SJCRH30 (cell line): ENCODE measurements at regions not wholly inside any gene's neighbourhood (a gene's known extent, or its start where the extent isn't known, plus 50 kb on each side); places are given as distances from the start of the nearest gene placed in this dataset.
A peak's percentile ranks its signal among the peaks of the same experiment; 100 is the strongest.
"Not testable (repeated sequence)": the region's sequence is repeated elsewhere in the genome, so short reads cannot be mapped to it uniquely, and the experiment has no call there.

Experiments used
- DNase-seq, 2 experiments: peaks; one replicate each; pipeline ENCODE4 v3.0.0-alpha.2; 2015 to 2020
- H3K27ac ChIP-seq: fragments of 250-450 bp; sonication (Bioruptor Pico); 2 replicates; pipeline ENCODE4 v1.5.1; 2020; ENCODE audit warnings: mild to moderate bottlenecking, moderate library complexity
- H3K27me3 ChIP-seq: fragments of 250-450 bp; sonication (Bioruptor Pico); 2 replicates; pipeline ENCODE4 v1.5.1; 2020; ENCODE audit warnings: mild to moderate bottlenecking, moderate library complexity
- H3K36me3 ChIP-seq: fragments of 250-450 bp; sonication (Bioruptor Pico); 2 replicates; pipeline ENCODE4 v1.5.1; 2020; ENCODE audit warnings: mild to moderate bottlenecking, moderate library complexity
- H3K4me1 ChIP-seq: fragments of 250-450 bp; sonication (Bioruptor Pico); 2 replicates; pipeline ENCODE4 v1.5.1; 2020; ENCODE audit warnings: mild to moderate bottlenecking, moderate library complexity
- H3K4me3 ChIP-seq: fragments of 250-450 bp; sonication (Bioruptor Pico); 2 replicates; pipeline ENCODE4 v1.5.1; 2020; ENCODE audit warnings: mild to moderate bottlenecking, moderate library complexity
- H3K9me3 ChIP-seq: fragments of 250-450 bp; sonication (Bioruptor Pico); replicated peaks from 2 replicates; pipeline ENCODE4 v1.5.1; 2020; ENCODE audit warnings: mild to moderate bottlenecking, moderate library complexity

DNA sequence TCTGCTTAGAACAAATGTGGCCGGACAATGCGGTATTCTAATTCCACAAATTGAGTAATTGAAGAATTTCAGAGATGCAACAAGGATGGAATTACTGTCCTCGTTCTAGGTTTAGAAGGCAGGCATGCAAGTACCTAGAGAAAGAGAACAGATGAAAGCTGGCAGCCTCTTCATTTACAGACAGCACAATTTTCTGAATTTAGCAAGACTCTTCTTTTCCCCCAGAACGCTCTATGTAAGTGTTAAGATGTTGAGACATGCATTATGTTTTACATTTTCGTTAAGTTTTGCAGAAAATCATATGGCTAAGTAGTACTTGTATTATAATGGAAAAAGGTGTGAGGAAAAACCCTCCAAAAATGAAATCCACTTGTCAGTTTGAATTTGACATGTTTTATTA lies 259.5 kb upstream of the ARRDC3 start:
- no peak overlapping the region for H3K27ac ChIP-seq

DNA sequence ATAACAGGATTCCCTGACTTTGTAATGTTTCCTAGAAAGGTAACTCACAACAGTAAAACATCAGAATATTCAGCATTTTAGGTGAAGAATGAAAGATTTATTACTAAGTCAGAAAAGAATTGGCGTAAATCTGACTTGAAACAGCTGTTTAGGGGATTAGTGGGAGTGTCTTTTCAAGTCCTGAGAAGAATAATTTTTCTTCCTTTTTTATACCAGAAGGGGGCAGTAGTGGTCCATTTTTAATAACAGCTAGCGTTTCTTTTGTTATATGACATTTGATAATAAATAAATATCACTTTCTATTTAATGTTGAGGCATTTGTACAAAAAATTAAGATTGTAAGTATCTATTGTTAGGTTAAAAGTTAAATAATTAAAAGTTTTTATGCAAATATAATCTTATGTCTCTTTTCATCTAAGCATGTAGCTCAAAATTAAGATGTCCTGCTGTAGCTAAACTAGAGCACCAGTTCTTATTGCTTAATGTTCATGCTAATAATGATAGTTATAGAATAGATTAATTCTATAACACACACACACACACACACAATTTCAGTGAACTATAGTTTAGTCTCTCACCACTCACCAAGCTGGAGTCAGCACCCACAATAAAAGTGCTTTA lies 258.7 kb upstream of the ARRDC3 start:
- Histone ChIP-seq H3K9me3 (no peaks in the 10 kb centered on the region), H3K27me3 (no peaks in the 10 kb centered on the region), H3K27ac (no peak overlapping the region), H3K4me1 (no peaks in the 10 kb centered on the region), H3K36me3 (no peaks in the 10 kb centered on the region), H3K4me3 (no peak overlapping the region)
- peak in 1 of 2 experiments; percentile 86 for DNase-seq

More for the DNA sequence above, 259.5 kb upstream of the ARRDC3 start:
- no peaks in the 10 kb centered on the region for H3K36me3 ChIP-seq
- no peak overlapping the region for H3K4me3 ChIP-seq
- H3K4me1 ChIP-seq = no peaks in the 10 kb centered on the region
- H3K27me3 ChIP-seq = no peaks in the 10 kb centered on the region
- no peaks in the 10 kb centered on the region for H3K9me3 ChIP-seq
- DNase-seq = no peak

GRCh38 chr5:91639744-91640143 lies 256.6 kb upstream of the ARRDC3 start:
- Histone ChIP-seq H3K27me3 (no peaks in the 10 kb centered on the region), H3K27ac (no peak overlapping the region), H3K4me3 (no peak overlapping the region), H3K36me3 (no peaks in the 10 kb centered on the region), H3K9me3 (no peaks in the 10 kb centered on the region), H3K4me1 (no peaks in the 10 kb centered on the region)
- DNase-seq = peak in 1 of 2 experiments; percentile 15

GRCh38 chr5:91638010-91638409 lies 254.9 kb upstream of the ARRDC3 start:
- no peaks in the 10 kb centered on the region for H3K4me1 ChIP-seq
- no peaks in the 10 kb centered on the region for H3K36me3 ChIP-seq
- H3K9me3 ChIP-seq = no peaks in the 10 kb centered on the region
- H3K27me3 ChIP-seq = no peaks in the 10 kb centered on the region
- no peak overlapping the region for H3K4me3 ChIP-seq
- H3K27ac ChIP-seq = no peak overlapping the region
- DNase-seq = no peak

- H3K27me3 ChIP-seq = no peaks in the 10 kb centered on the region
- H3K36me3 ChIP-seq = no peaks in the 10 kb centered on the region
Observed at GRCh38 chr5:91635950-91636734, 253.0 kb upstream of the ARRDC3 start.

GRCh38 chr5:91632871-91633270 lies 249.8 kb upstream of the ARRDC3 start:
- Histone ChIP-seq H3K27ac (no peak overlapping the region), H3K27me3 (no peaks in the 10 kb centered on the region), H3K36me3 (no peaks in the 10 kb centered on the region), H3K9me3 (no peaks in the 10 kb centered on the region), H3K4me3 (no peak overlapping the region), H3K4me1 (no peaks in the 10 kb centered on the region)
- peak in 1 of 2 experiments; percentile 13 for DNase-seq

More at GRCh38 chr5:91635950-91636734, 253.0 kb upstream of the ARRDC3 start:
- H3K9me3 ChIP-seq = no peaks in the 10 kb centered on the region
- peak; percentile 4 to 25 for DNase-seq
- H3K4me3 ChIP-seq = no peak overlapping the region
- H3K27ac ChIP-seq = no peak overlapping the region
- no peaks in the 10 kb centered on the region for H3K4me1 ChIP-seq

GRCh38 chr5:91611746-91612145 lies 228.6 kb upstream of the ARRDC3 start:
- no peaks in the 10 kb centered on the region for H3K4me1 ChIP-seq
- no peaks in the 10 kb centered on the region for H3K36me3 ChIP-seq
- H3K4me3 ChIP-seq = no peak overlapping the region
- no peaks in the 10 kb centered on the region for H3K9me3 ChIP-seq
- no peak overlapping the region for H3K27ac ChIP-seq
- no peak for DNase-seq
- H3K27me3 ChIP-seq = no peaks in the 10 kb centered on the region

- H3K36me3 ChIP-seq = no peaks in the 10 kb centered on the region
- no peak for DNase-seq
- H3K27me3 ChIP-seq = no peaks in the 10 kb centered on the region
Observed at GRCh38 chr5:91607675-91608074, 224.6 kb upstream of the ARRDC3 start.

GRCh38 chr5:91599863-91600262 lies 216.7 kb upstream of the ARRDC3 start:
- Histone ChIP-seq H3K4me1 (no peaks in the 10 kb centered on the region), H3K9me3 (no peaks in the 10 kb centered on the region), H3K27me3 (no peaks in the 10 kb centered on the region), H3K4me3 (no peak overlapping the region), H3K36me3 (no peaks in the 10 kb centered on the region), H3K27ac (no peak overlapping the region)
- no peak for DNase-seq

More at GRCh38 chr5:91607675-91608074, 224.6 kb upstream of the ARRDC3 start:
- Histone ChIP-seq H3K27ac (no peak overlapping the region), H3K9me3 (no peaks in the 10 kb centered on the region), H3K4me1 (no peaks in the 10 kb centered on the region), H3K4me3 (no peak overlapping the region)

DNA sequence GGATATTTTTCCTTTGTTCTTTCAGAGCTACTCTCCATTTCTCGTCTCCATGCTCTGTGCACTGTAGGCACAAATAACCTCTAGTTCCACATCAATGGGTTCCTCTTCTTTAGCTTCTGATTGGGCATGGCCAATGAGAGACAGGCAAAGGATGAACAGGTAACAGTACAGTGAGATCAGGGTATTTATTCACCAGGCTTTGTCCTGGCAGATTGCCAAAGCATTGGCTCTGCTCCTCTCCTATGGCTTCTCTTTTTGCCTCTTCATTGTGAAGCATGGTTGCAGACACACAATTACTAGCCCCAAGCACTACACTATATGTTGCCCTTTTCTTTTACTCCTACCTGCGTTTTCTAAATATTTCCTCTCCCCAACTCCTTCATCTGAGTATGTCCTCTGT lies 215.1 kb upstream of the ARRDC3 start:
- Histone ChIP-seq H3K4me1 (no peaks in the 10 kb centered on the region), H3K36me3 (no peaks in the 10 kb centered on the region), H3K9me3 (peaks cover 4% of the 10 kb centered on the region; the same call in 1 of the 2 replicates), H3K27me3 (no peaks in the 10 kb centered on the region), H3K4me3 (no peak overlapping the region), H3K27ac (no peak overlapping the region)
- DNase-seq = peak in 1 of 2 experiments; percentile 18

DNA sequence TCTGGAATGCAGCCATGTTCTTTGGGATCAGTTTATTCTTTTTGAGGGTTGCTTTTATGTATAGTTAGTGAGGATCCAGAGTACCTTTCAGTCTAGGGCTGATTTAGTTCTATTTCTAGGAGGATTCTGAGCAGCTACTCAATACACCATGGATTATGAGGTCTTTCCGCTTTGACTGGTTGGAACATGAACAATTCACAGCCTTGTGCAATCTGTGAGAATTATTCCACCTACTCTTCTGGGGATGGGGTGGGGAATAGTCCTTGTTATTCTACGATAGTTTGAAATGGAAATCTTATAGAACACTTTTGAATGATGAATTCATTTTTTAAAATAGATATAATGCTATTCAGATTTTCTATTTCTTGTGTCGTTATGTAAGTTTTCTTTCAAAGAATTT lies 212.3 kb upstream of the ARRDC3 start:
- H3K27me3 ChIP-seq = no peaks in the 10 kb centered on the region
- H3K4me1 ChIP-seq = no peaks in the 10 kb centered on the region
- H3K27ac ChIP-seq = no peak overlapping the region
- H3K4me3 ChIP-seq = no peak overlapping the region
- H3K36me3 ChIP-seq = no peaks in the 10 kb centered on the region
- no peak for DNase-seq
- peaks cover 15% of the 10 kb centered on the region for H3K9me3 ChIP-seq

GRCh38 chr5:91591076-91591475 lies 208.0 kb upstream of the ARRDC3 start:
- Histone ChIP-seq H3K4me3 (no peak overlapping the region), H3K27me3 (no peaks in the 10 kb centered on the region), H3K9me3 (peaks cover 15% of the 10 kb centered on the region), H3K27ac (no peak overlapping the region), H3K4me1 (no peaks in the 10 kb centered on the region), H3K36me3 (no peaks in the 10 kb centered on the region)
- peak in 1 of 2 experiments; percentile 37 for DNase-seq

DNA sequence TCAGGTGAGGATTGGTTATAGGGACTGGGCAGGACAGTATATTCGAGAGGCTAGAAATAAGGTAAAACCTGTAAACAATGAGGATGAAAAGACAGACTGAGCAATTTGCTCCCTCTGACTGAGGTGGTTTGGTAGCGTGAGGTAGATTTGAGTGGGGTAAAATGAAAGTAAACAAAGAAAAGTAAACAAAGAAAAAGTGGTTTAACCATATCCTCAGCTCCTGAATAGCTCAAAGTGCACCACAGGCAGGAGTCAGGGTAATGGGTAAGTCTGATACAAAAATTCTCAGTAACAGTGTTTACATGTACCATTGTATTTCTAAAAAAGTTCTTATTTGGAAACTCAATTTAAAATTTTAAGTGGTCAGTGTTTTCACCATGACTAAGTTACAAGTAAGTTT lies 203.1 kb upstream of the ARRDC3 start:
- Histone ChIP-seq H3K4me1 (no peaks in the 10 kb centered on the region), H3K36me3 (no peaks in the 10 kb centered on the region), H3K9me3 (peaks cover 6% of the 10 kb centered on the region), H3K27ac (no peak overlapping the region), H3K27me3 (no peaks in the 10 kb centered on the region), H3K4me3 (no peak overlapping the region)
- DNase-seq = no peak

DNA sequence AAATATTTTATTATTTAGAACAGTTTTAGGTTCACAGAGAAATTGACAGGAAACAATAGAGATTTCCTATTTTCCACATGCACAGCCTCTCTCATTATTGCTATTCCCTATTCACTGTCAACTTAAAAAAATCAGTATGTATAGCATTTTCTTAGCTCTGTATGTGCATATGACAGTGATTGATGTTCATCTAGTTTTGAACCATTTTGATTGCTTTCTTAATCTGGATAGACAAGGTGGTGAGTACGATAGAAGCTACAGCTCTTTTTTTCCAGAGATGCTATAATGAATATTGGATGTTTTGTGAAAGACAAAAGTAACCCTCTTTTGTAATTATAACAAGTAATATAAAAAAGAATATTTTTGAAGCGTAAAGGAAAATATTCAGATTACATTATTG lies 201.2 kb upstream of the ARRDC3 start:
- Histone ChIP-seq H3K4me1 (no peaks in the 10 kb centered on the region), H3K36me3 (no peaks in the 10 kb centered on the region), H3K9me3 (no peaks in the 10 kb centered on the region), H3K27ac (no peak overlapping the region), H3K27me3 (no peaks in the 10 kb centered on the region), H3K4me3 (no peak overlapping the region)
- DNase-seq = no peak

- not testable (repeated sequence) for H3K4me3 ChIP-seq, H3K27ac ChIP-seq, H3K36me3 ChIP-seq, H3K4me1 ChIP-seq, H3K9me3 ChIP-seq, DNase-seq, H3K27me3 ChIP-seq
Observed at GRCh38 chr5:91566012-91566411, 182.9 kb upstream of the ARRDC3 start.
